ENCODE measurements at regions not wholly inside any gene's neighbourhood (a gene's known extent, or its start where the extent isn't known, plus 50 kb on each side); places are given as distances from the start of the nearest gene placed in this dataset.
"Not testable (repeated sequence)": the region's sequence is repeated elsewhere in the genome, so short reads cannot be mapped to it uniquely, and the experiment has no call there.

GRCh38 chr18:51569561-51569960, 372.1 kb upstream of the MEX3C start:
- H3K4me3 Mint-ChIP-seq, result no peak overlapping the region
- H3K27me3 Mint-ChIP-seq (ENCODE audit: low read depth), result peaks cover 3% of the 10 kb centered on the region; the same call in 1 of the 2 replicates
- no peak for TF ChIP-seq CTCF (conservative IDR thresholded peaks at IDR 0.05)
- H3K9me3 Mint-ChIP-seq, result 0 out of 5 replicates have a peak, but pooled peaks cover 0 to 3% of the 10 kb centered on the region in 2 experiments
- Histone ChIP-seq H2BK20ac (ENCODE audit: low read depth, low read length, poor library complexity, severe bottlenecking) (no peak overlapping the region), H3K79me2 (ENCODE audit: insufficient read depth, low read length) (no peaks in the 10 kb centered on the region), H3K9me3 (ENCODE audit: control insufficient read depth, low read depth, low read length) (no peaks in the 10 kb centered on the region), H4K8ac (replicated peaks; ENCODE audit: insufficient read length, low read depth, low read length) (no peak overlapping the region), H3K56ac (ENCODE audit: insufficient read length, low read depth, low read length) (no peak overlapping the region), H2BK15ac (ENCODE audit: low read depth, low read length) (no peak overlapping the region), H2BK5ac (ENCODE audit: insufficient read length, low read length) (no peak overlapping the region), H3K27ac (ENCODE audit: insufficient read length, low read depth, low read length) (no peak overlapping the region), H3K79me1 (ENCODE audit: insufficient read depth, low read depth, low read length, poor library complexity, severe bottlenecking) (no peaks in the 10 kb centered on the region), H2AK5ac (ENCODE audit: insufficient read length, low read length) (no peak overlapping the region), H3K4me1 (ENCODE audit: insufficient read depth, low read length) (no peaks in the 10 kb centered on the region), H3K18ac (ENCODE audit: insufficient read length, low read depth, low read length) (no peak overlapping the region), H3K14ac (ENCODE audit: insufficient read depth, low read length) (no peak overlapping the region), H4K20me1 (ENCODE audit: control insufficient read depth, insufficient read depth, insufficient read length) (no peaks in the 10 kb centered on the region), H3K23ac (ENCODE audit: insufficient read length, low read depth, low read length) (no peak overlapping the region), H2BK12ac (ENCODE audit: insufficient read length, low read depth, low read length) (no peak overlapping the region), H3T11ph (ENCODE audit: low read length) (no peak overlapping the region), H2AFZ (ENCODE audit: low read length) (no peak overlapping the region), H4K91ac (ENCODE audit: insufficient read length, low read depth, low read length) (no peak overlapping the region), H2BK120ac (ENCODE audit: low read depth, low read length, poor library complexity, severe bottlenecking) (no peak overlapping the region), H4K5ac (ENCODE audit: insufficient read length, low read depth, low read length) (no peak overlapping the region), H3K4me2 (ENCODE audit: insufficient read depth, insufficient read length, low read length) (no peak overlapping the region), H3K27me3 (ENCODE audit: insufficient read depth, low read length) (no peaks in the 10 kb centered on the region), H3K9ac (ENCODE audit: extremely low read depth, insufficient read length, low read length) (no peak overlapping the region), H3K4ac (ENCODE audit: low read depth, low read length) (no peak overlapping the region), H3K23me2 (ENCODE audit: insufficient read length, low read depth, low read length, poor library complexity, severe bottlenecking) (no peaks in the 10 kb centered on the region)
- WGBS (ENCODE audit: extremely low coverage, insufficient read length, low lambda C conversion rate), result no CpG with 5 or more reads among the region's 2 CpGs
- no peaks in the 10 kb centered on the region; a peak in 1 of 7 replicates for H3K36me3 Mint-ChIP-seq (ENCODE audit: insufficient read depth in 1 of 3, low read depth in 3 of 3)
- no peak overlapping the region for H3K27ac Mint-ChIP-seq
- DNase-seq, result no peak
- H3K4me1 Mint-ChIP-seq, result peaks cover 8 to 16% of the 10 kb centered on the region in 2 experiments; a peak in 3 of 4 replicates

GRCh38 chr18:51570071-51570470, 372.6 kb upstream of the MEX3C start:
- not testable (repeated sequence) for H3T11ph ChIP-seq (ENCODE audit: low read length); H3K4me3 Mint-ChIP-seq; H3K9me3 ChIP-seq (ENCODE audit: control insufficient read depth, low read depth, low read length); H2BK5ac ChIP-seq (ENCODE audit: insufficient read length, low read length); H3K27ac ChIP-seq (ENCODE audit: insufficient read length, low read depth, low read length); H3K18ac ChIP-seq (ENCODE audit: insufficient read length, low read depth, low read length); H4K5ac ChIP-seq (ENCODE audit: insufficient read length, low read depth, low read length); H3K56ac ChIP-seq (ENCODE audit: insufficient read length, low read depth, low read length); H3K9me3 Mint-ChIP-seq; DNase-seq; H3K27me3 Mint-ChIP-seq (ENCODE audit: low read depth); H2BK120ac ChIP-seq (ENCODE audit: low read depth, low read length, poor library complexity, severe bottlenecking); H3K23ac ChIP-seq (ENCODE audit: insufficient read length, low read depth, low read length); H3K9ac ChIP-seq (ENCODE audit: extremely low read depth, insufficient read length, low read length); H2BK20ac ChIP-seq (ENCODE audit: low read depth, low read length, poor library complexity, severe bottlenecking); H3K4me1 ChIP-seq (ENCODE audit: insufficient read depth, low read length); H3K4ac ChIP-seq (ENCODE audit: low read depth, low read length); H3K36me3 Mint-ChIP-seq (ENCODE audit: insufficient read depth in 1 of 3, low read depth in 3 of 3); H2AFZ ChIP-seq (ENCODE audit: low read length); H3K27ac Mint-ChIP-seq; H3K79me1 ChIP-seq (ENCODE audit: insufficient read depth, low read depth, low read length, poor library complexity, severe bottlenecking); H4K91ac ChIP-seq (ENCODE audit: insufficient read length, low read depth, low read length); H3K79me2 ChIP-seq (ENCODE audit: insufficient read depth, low read length); H3K23me2 ChIP-seq (ENCODE audit: insufficient read length, low read depth, low read length, poor library complexity, severe bottlenecking); H2BK15ac ChIP-seq (ENCODE audit: low read depth, low read length); H4K20me1 ChIP-seq (ENCODE audit: control insufficient read depth, insufficient read depth, insufficient read length); H3K14ac ChIP-seq (ENCODE audit: insufficient read depth, low read length); H3K27me3 ChIP-seq (ENCODE audit: insufficient read depth, low read length); H4K8ac ChIP-seq (replicated peaks; ENCODE audit: insufficient read length, low read depth, low read length); H2BK12ac ChIP-seq (ENCODE audit: insufficient read length, low read depth, low read length); H3K4me2 ChIP-seq (ENCODE audit: insufficient read depth, insufficient read length, low read length); H2AK5ac ChIP-seq (ENCODE audit: insufficient read length, low read length)
- WGBS (ENCODE audit: extremely low coverage, insufficient read length, low lambda C conversion rate), result no CpG with 5 or more reads among the region's 4 CpGs
- H3K4me1 Mint-ChIP-seq, result peaks cover 8 to 16% of the 10 kb centered on the region in 2 experiments; a peak in 3 of 4 replicates
